ENCODE measurements at regions not wholly inside any gene's neighbourhood (a gene's known extent, or its start where the extent isn't known, plus 50 kb on each side); places are given as distances from the start of the nearest gene placed in this dataset.

DNA sequence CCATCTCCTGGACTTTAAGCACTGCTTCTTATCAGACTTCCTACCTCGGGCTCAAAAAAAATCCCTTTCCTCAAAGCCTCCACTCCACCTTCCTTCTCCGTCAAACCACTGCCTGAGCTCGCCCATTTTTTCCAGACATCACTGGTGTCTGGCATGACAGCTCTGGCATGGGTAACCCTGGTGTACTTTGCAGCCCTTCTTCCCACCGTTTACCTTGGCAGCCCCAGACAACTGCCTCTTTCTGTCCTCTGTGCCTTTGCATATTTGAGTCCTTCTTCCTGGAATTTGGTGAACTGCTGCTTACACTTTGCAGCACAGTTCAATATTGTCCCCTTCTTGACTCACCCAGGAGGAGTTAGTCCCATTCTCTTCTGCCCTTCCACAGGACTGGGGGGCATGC is 144.6 kb upstream of the TBX20 start:
- Histone ChIP-seq H3K4me3 (no peak overlapping the region), H3K9me3 (replicated peaks) (no peaks in the 10 kb centered on the region), H3K36me3 (no peaks in the 10 kb centered on the region), H3K27me3 (replicated peaks) (no peaks in the 10 kb centered on the region), H3K27ac (no peak overlapping the region), H3K4me1 (replicated peaks) (no peaks in the 10 kb centered on the region)
- DNase-seq (ENCODE audit: low read depth in 1 of 2, low spot score in 2 of 2), result no peak

DNA sequence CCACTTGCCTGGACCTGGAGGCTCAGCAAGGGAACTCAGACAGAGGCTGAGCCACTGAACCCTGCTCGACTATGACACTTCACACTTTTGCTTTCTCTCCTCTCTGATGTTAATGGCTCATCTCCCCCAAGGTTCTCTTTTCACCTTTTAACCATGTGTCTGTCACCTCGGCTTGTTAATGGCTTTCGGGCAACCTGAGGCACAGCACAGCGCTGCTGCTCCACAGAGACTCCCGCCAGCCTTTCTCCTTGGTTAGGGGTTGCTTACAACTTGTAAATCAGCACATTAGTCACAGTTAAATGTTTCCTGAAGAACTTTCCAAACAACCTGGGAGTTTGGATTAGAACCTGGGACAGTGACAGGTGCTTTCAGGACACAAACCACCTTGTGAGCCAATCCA is 136.2 kb upstream of the TBX20 start:
- H3K36me3 ChIP-seq, result no peaks in the 10 kb centered on the region
- H3K4me1 ChIP-seq (replicated peaks), result no peaks in the 10 kb centered on the region
- no peak for DNase-seq (ENCODE audit: low read depth in 1 of 2, low spot score in 2 of 2)

DNA sequence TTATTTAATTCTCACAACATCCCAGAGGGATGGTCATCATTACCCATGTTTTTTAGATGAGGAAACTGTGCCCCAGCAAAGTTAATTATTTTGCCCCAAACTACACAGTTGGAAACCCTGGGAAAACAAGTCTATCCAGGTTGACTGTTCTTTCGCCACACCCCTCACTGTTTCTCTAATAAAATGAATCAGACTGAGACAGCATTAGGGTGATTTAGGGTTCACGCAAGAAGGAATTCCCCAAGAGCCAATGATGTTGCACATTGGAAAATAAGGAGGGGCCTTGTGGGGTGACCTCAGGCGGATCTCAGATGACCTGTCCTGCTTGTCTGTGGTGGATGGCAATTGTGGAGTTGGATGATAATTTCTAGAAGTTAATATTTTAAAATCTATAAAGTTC is 135.7 kb upstream of the TBX20 start:
- H3K27ac ChIP-seq, result no peak overlapping the region
- no peaks in the 10 kb centered on the region for H3K4me1 ChIP-seq (replicated peaks)
- no peaks in the 10 kb centered on the region for H3K36me3 ChIP-seq
- H3K9me3 ChIP-seq (replicated peaks), result no peaks in the 10 kb centered on the region
- no peak for DNase-seq (ENCODE audit: low read depth in 1 of 2, low spot score in 2 of 2)
- no peaks in the 10 kb centered on the region for H3K27me3 ChIP-seq (replicated peaks)
- no peak overlapping the region for H3K4me3 ChIP-seq

More for the DNA sequence above, 136.2 kb upstream of the TBX20 start:
- no peaks in the 10 kb centered on the region for H3K27me3 ChIP-seq (replicated peaks)
- H3K9me3 ChIP-seq (replicated peaks), result no peaks in the 10 kb centered on the region
- H3K27ac ChIP-seq, result no peak overlapping the region
- H3K4me3 ChIP-seq, result no peak overlapping the region

DNA sequence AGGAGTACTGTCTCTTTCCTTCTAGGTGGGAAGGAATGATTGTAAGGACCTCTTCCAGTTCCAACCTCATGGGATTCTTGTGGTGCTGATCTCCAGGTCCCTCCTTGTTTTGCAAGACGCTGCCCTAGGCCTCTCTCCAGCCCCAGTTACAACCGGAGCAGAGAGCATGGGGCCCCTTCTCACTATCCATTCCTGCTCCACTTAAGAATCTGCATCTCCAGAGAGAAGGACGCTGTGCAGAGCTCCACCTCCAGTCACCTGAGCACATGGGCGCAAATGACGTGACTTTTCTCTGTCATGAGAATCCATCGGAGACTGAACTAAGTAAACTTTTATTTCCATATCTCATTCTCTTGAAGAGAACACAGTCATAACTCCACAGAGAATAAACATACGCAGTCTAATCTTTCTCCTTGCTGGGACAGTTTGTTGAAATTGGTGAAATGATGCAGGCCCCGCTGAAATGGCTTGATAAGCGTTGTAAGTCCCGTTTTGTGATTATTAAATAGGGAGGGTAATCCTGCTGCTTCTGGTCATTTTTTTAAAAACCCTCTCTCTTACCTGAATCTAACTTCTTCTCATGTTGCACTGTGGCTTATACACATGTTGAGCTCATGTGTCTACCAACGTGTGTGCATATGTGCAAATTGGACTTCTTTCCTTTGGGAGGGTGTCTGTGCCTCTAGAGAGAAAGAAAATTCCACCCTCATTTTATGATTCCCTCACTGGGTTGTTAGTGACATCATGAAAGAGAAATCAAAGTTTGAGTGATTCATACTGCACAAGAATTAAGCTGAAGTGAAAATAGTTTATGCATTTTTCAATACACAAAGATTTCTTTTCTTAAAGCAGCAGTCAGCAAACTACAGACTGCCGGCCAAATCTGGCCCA is 133.2 kb upstream of the TBX20 start:
- DNase-seq (ENCODE audit: low read depth in 1 of 2, low spot score in 2 of 2), result no peak
- no peak overlapping the region for H3K27ac ChIP-seq
- no peaks in the 10 kb centered on the region for H3K4me1 ChIP-seq (replicated peaks)
- H3K36me3 ChIP-seq, result no peaks in the 10 kb centered on the region
- H3K4me3 ChIP-seq, result no peak overlapping the region
- H3K27me3 ChIP-seq (replicated peaks), result no peaks in the 10 kb centered on the region
- no peaks in the 10 kb centered on the region for H3K9me3 ChIP-seq (replicated peaks)

DNA sequence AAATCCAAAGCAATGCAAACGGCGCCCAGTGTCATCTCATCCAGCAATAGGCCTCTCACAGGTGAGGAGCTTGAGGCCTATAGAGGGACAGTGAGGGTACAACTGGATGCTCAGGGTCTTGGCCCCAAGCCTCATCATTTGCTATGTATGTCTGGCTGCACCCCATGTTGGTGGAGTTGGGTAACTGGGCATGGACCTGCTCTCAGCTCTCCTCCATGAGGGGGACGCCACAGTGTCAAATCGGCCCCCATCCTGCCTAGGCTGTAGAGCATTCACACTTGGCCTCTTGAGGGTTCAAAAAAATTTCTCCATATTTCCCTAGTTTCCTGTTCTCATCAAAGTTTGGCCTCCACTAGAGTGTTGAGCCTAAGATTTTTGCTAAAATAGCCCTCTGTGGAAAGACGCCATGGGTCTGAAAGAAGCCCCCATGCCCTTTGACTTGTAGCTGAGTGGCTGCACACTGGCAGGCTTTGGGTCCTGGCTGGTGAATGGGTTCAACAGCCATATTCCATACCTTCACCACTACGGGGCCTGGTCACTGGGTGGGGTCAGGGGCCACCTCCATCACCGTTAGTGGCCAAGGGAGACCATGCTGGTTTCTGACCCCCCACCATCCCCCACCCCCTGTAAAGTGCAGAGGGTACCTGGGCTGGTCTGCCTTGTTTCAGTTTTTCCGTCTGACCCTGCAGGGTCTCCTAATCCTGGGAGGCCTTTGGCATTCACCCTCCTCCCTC is 132.3 kb upstream of the TBX20 start:
- Histone ChIP-seq H3K9me3 (replicated peaks) (no peaks in the 10 kb centered on the region), H3K4me1 (replicated peaks) (no peaks in the 10 kb centered on the region), H3K27ac (no peak overlapping the region), H3K36me3 (no peaks in the 10 kb centered on the region), H3K4me3 (no peak overlapping the region), H3K27me3 (replicated peaks) (no peaks in the 10 kb centered on the region)
- no peak for DNase-seq (ENCODE audit: low read depth in 1 of 2, low spot score in 2 of 2)

DNA sequence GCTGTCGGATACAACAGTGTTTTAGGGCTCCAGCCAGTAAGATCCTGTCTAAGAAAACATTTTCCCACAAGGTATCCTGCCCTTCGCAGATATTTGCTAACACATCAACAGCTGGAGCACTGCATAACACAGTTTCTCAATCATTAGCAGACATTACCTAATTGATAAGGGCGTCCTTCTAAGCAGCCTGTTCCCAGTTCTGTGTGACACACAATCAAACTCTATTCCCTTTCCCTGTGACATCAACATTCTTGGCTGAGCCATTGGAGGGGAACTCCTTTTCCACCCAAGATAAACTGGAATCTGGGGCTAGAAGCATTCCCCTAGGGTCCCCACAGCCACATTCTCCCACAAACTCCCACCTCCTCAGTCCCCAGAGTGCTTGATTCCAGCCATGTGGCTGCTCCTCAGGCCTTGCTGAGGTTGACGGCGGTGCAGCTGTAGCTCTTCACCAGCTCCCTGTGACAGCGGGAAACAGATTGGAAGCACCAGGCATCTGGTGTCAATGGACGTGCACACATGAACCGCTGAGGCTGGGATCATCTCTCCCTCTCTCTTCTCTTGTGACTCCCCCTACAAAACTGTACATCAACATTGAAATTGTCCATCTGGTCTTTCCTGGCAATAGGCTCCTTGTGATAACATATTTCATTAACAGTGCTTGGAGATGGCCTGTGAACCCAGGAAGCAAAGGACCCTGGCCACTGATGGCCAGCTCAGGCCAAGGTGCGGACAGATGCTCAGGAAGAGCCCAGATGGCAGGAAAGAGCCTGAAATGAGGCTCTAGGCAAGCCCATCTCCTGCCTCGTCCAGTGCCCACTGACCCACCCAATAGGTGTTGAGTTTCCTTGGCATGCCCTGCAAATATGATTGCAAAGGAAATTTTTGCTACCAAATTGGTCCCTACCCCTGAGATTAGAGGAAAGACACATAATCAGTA is 131.1 kb upstream of the TBX20 start:
- Histone ChIP-seq H3K4me3 (no peak overlapping the region), H3K36me3 (no peaks in the 10 kb centered on the region), H3K4me1 (replicated peaks) (no peaks in the 10 kb centered on the region), H3K9me3 (replicated peaks) (no peaks in the 10 kb centered on the region), H3K27me3 (replicated peaks) (no peaks in the 10 kb centered on the region), H3K27ac (no peak overlapping the region)
- DNase-seq (ENCODE audit: low read depth in 1 of 2, low spot score in 2 of 2), result no peak

DNA sequence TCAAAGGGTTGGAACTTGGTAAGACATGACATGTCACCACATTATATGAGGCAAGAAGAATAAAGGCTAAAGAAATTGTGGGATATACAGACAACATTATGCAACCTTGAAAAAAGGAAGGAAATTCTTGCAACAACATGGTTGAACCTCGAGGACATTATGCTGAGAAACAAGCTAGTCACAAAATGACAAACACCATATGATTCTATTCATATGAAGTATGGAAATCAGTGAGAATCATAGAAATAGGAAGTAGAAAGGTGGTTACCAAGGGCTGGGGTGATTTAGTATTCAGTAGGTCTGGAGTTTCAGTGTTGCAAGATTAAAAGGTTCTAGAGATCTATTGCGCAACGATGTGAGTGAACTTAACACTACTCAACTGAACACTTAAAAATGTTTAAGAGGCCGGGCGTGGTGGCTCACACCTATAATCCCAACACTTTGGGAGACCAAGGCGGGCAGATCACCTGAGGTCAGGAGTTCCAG is 126.9 kb upstream of the TBX20 start:
- no peak for DNase-seq (ENCODE audit: low read depth in 1 of 2, low spot score in 2 of 2)
- H3K4me1 ChIP-seq (replicated peaks), result no peaks in the 10 kb centered on the region
- no peaks in the 10 kb centered on the region for H3K9me3 ChIP-seq (replicated peaks)
- H3K27ac ChIP-seq, result no peak overlapping the region
- no peaks in the 10 kb centered on the region for H3K27me3 ChIP-seq (replicated peaks)
- no peak overlapping the region for H3K4me3 ChIP-seq
- H3K36me3 ChIP-seq, result no peaks in the 10 kb centered on the region

DNA sequence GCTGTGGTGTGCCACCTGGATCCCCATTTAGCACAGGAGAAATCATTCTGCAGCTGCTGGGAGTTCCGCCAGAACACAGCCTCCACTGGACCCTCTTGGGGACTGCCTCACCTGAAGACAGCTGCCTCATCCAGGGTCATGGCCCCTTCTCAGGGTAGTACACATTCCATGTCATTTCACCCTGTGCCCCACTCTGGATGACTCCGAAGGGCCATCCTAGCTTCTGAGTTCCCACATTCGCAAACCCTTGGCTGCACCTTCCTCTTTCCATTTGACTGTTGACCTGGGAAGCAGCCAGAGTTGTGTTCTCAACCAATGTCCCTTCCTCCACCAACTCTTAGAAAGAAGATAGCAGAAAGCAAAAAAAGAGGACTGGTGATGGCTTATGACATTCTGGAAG is 125.6 kb upstream of the TBX20 start:
- Histone ChIP-seq H3K36me3 (no peaks in the 10 kb centered on the region), H3K27me3 (replicated peaks) (no peaks in the 10 kb centered on the region), H3K27ac (no peak overlapping the region), H3K9me3 (replicated peaks) (no peaks in the 10 kb centered on the region), H3K4me3 (no peak overlapping the region), H3K4me1 (replicated peaks) (no peaks in the 10 kb centered on the region)
- no peak for DNase-seq (ENCODE audit: low read depth in 1 of 2, low spot score in 2 of 2)

DNA sequence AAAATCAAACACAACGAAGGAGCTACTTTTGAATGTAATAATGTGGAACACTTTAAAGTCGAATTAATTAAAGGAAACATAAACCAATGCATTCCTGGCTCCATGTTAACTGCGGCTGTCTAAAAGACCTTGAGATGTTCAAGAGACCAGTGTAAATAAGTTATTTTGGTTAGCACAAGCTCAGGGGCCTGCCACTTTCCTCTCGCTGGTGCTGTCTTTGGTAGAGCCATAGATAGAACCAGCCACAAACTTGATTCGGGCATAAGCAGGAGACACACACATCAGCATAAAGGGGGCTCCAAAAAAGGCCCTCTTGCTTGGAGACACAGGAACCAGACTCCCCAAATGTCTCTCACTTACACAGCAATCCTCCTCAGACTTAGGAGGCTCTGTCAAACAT is 121.6 kb upstream of the TBX20 start:
- Histone ChIP-seq H3K4me1 (replicated peaks) (no peaks in the 10 kb centered on the region), H3K27me3 (replicated peaks) (no peaks in the 10 kb centered on the region), H3K9me3 (replicated peaks) (no peaks in the 10 kb centered on the region), H3K36me3 (no peaks in the 10 kb centered on the region), H3K4me3 (no peak overlapping the region), H3K27ac (no peak overlapping the region)
- no peak for DNase-seq (ENCODE audit: low read depth in 1 of 2, low spot score in 2 of 2)

DNA sequence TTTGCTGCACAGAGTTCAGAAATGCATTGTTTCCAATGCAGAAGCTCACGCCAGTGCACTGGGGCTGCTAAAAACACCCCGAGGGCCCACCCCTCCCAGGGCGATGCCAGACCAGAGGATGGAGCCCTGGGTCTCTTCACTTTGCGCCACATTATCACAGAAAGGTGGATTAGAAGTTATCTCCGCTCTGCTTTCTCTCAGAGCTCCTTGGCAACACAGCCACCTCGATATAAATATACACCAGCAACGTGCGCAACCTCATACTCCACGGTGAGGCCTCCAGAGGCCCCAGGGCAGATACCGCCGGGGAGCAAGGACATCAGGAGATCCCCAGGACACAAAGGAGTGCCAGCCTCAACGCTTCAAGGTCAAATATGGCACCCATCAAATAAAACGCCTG is 121.0 kb upstream of the TBX20 start:
- Histone ChIP-seq H3K27me3 (replicated peaks) (no peaks in the 10 kb centered on the region), H3K4me3 (no peak overlapping the region), H3K9me3 (replicated peaks) (no peaks in the 10 kb centered on the region), H3K36me3 (no peaks in the 10 kb centered on the region), H3K4me1 (replicated peaks) (no peaks in the 10 kb centered on the region), H3K27ac (no peak overlapping the region)
- no peak for DNase-seq (ENCODE audit: low read depth in 1 of 2, low spot score in 2 of 2)

DNA sequence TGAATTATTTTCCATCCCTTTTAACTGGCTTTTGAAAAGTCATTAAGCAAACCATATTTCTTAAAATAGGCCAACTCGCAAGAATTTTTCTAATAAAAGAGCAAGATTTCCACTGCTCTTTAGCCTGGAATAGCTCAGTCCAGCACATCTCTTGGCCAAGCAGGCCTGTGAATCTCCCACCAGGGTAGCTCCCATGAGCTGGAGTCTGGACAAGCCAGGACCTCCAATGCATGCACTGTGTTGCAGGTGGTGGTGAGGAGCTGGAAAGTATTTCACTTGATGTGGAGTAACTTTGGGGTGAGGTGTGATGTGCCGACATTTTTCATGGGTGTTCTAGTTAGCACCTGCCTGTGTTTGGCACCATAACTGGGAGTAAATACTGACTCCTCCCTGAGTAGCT is 117.3 kb upstream of the TBX20 start:
- no peaks in the 10 kb centered on the region for H3K9me3 ChIP-seq (replicated peaks)
- no peaks in the 10 kb centered on the region for H3K4me1 ChIP-seq (replicated peaks)
- no peak for DNase-seq (ENCODE audit: low read depth in 1 of 2, low spot score in 2 of 2)
- no peaks in the 10 kb centered on the region for H3K27me3 ChIP-seq (replicated peaks)
- no peak overlapping the region for H3K27ac ChIP-seq
- H3K36me3 ChIP-seq, result no peaks in the 10 kb centered on the region
- H3K4me3 ChIP-seq, result no peak overlapping the region

DNA sequence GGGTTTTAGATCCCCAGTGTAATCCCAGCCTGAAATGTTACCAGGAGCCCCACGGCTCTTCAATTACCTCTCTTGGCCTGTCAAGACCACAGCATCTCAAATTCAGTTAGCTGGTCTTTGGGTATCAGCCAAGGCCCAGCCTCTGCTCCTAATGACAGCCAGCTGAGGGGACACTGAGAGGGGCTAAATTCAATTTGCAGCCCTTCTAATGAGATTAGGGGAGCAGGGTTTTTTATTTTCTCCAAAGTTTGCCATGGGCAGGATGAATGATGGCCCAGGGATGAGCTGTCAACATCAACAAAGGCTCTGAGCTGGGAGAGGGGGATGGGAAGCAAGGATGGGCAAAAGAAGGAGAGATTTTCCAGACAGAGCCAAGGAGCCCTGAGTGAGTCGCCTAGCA is 116.8 kb upstream of the TBX20 start:
- H3K27me3 ChIP-seq (replicated peaks), result no peaks in the 10 kb centered on the region
- H3K4me1 ChIP-seq (replicated peaks), result no peaks in the 10 kb centered on the region
- H3K27ac ChIP-seq, result no peak overlapping the region
- no peak overlapping the region for H3K4me3 ChIP-seq
- H3K9me3 ChIP-seq (replicated peaks), result no peaks in the 10 kb centered on the region
- H3K36me3 ChIP-seq, result no peaks in the 10 kb centered on the region
- DNase-seq (ENCODE audit: low read depth in 1 of 2, low spot score in 2 of 2), result no peak

DNA sequence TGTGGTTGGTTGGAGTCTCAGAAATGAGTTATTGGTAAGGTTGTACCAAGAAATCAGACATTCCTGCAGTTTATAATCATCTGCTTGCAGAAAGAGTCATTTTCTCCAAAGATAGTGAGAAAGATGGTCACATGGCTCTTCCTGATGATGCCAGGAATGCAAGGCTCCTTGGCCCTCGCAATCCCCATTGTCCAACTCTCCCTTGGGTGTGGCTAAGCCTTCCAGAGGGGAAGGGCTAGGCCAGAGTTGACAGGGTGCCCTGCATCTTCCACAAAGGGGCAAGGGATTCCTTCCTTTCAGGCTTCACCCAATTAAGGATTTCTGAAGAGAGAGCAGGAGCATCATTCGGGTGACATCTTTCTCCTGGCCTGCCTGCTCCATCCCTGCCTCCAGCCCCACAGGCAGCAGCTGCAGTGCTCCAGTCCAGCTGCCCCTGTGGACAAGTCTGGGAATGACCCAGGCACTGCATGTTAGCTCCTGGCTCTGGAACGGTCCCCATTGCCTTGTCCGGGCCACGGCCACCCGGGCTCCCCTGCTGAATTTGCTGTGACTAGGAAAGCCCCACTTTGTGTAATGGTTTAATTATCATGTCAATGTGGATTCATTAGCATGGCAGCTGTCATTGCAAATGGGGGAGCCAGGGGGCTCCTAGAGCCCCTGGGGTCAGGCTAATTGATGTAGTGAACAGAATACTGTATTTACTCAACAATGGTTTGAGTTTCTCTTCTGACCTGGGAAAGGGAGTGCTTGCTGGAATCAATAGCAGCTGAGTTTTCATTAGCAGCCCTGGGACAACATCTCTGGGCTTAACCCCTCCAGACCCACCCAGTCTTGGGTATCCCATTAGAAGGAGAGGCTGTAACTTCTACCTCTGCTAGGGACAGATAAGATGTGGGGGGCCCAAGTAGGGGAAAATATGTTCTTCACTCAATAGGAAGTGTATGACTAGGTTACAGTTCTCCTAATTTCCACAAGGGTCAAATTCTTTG is 112.6 kb upstream of the TBX20 start:
- Histone ChIP-seq H3K27me3 (replicated peaks) (no peaks in the 10 kb centered on the region), H3K27ac (no peak overlapping the region), H3K4me3 (no peak overlapping the region), H3K9me3 (replicated peaks) (no peaks in the 10 kb centered on the region), H3K4me1 (replicated peaks) (no peaks in the 10 kb centered on the region), H3K36me3 (no peaks in the 10 kb centered on the region)
- DNase-seq (ENCODE audit: low read depth in 1 of 2, low spot score in 2 of 2), result no peak

Measured in SJSA1 (cell line).